ENCODE measurements at regions not wholly inside any gene's neighbourhood (a gene's known extent, or its start where the extent isn't known, plus 50 kb on each side); places are given as distances from the start of the nearest gene placed in this dataset.

GRCh38 chrX:3968749-3969148 is 255.3 kb upstream of the PRKX start:
- TF ChIP-seq CTCF (IDR thresholded peaks at IDR 0.05; ENCODE audit: low read depth, low read length) (no peak), POLR2A (IDR thresholded peaks at IDR 0.05; ENCODE audit: extremely low read depth, insufficient read length) (no peak)
